ENCODE measurements at regions not wholly inside any gene's neighbourhood (a gene's known extent, or its start where the extent isn't known, plus 50 kb on each side); places are given as distances from the start of the nearest gene placed in this dataset.

DNA sequence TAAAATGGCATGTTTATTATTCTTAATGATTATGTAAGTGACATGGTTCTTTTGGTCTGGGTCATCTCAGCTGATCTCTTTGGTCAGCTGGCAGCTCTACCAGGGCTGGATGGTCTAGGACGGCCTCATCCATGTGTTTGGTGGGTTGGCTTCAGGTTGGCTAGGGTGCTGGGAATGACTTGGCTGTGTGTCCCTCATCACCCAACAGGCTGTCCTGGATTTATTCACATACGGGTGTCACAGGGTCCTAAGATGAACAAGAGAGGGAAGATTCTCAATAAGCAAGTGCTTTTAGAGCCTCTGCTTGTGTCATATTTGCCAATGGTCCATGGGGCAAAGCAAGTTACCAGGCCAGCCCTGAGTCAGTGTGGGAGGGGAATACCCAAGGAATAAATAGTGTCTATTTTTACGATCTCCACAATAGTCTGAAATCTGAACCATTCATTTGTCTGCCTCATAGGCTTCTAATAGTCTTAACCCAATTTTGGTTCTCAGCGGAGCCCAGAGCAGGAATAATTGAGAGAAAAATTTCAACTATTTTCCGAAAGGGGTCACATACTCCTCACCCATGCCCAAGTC, 157.5 kb downstream of the HS3ST2 start:
- TF ChIP-seq, protein P1, sequence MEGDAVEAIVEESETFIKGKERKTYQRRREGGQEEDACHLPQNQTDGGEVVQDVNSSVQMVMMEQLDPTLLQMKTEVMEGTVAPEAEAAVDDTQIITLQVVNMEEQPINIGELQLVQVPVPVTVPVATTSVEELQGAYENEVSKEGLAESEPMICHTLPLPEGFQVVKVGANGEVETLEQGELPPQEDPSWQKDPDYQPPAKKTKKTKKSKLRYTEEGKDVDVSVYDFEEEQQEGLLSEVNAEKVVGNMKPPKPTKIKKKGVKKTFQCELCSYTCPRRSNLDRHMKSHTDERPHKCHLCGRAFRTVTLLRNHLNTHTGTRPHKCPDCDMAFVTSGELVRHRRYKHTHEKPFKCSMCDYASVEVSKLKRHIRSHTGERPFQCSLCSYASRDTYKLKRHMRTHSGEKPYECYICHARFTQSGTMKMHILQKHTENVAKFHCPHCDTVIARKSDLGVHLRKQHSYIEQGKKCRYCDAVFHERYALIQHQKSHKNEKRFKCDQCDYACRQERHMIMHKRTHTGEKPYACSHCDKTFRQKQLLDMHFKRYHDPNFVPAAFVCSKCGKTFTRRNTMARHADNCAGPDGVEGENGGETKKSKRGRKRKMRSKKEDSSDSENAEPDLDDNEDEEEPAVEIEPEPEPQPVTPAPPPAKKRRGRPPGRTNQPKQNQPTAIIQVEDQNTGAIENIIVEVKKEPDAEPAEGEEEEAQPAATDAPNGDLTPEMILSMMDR (IDR thresholded peaks at IDR 0.05; ENCODE audit: low read depth, low read length): no peak
- CTCF ChIA-PET: no interaction called here
- Histone ChIP-seq H3K27me3 (ENCODE audit: control insufficient read depth, insufficient read depth, low read length) (no peaks in the 10 kb centered on the region), H3K27ac (ENCODE audit: low read depth, low read length) (no peak overlapping the region), H3K4me3 (ENCODE audit: low read depth, low read length) (no peak overlapping the region), H3K9me3 (ENCODE audit: control insufficient read depth, insufficient read depth, low read length) (no peaks in the 10 kb centered on the region)
- no peak for DNase-seq (ENCODE audit: low read depth, low spot score)
- POLR2A ChIA-PET: no interaction called here

DNA sequence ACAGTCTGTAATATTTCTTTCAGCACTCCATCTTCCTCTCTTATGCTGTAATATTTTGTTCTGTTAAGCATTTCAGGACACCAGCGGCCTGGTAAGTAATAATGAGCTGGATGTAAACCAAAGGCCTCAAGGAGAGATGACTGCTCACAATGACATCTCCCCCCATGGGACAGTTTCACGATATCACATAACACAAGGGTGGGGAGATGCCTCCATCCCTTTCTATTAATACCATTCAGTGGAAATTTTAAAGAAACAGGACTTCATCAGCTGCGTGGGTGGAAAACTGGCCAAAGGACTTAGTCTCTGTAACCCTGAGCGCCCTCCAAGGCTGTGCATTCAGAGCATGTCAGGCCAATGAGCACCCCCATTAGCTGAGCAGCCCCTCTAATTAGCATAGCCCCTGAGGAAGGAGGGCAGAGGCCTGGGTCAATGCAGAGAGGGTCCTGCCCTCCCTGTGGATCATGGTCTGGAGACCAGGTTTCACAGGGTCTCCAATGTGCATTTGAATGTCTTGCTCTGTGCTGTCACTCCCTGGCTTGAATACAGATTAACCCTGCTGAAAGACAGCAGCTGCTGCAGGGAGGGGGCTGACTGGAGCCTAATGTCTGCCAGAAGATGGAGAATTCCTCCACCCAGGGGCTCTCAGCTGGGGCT, 156.4 kb downstream of the HS3ST2 start:
- no peak overlapping the region for H3K4me3 ChIP-seq (ENCODE audit: low read depth, low read length)
- no peak for DNase-seq (ENCODE audit: low read depth, low spot score)
- no peaks in the 10 kb centered on the region for H3K9me3 ChIP-seq (ENCODE audit: control insufficient read depth, insufficient read depth, low read length)
- ChIA-PET POLR2A (no interaction called here), CTCF (no interaction called here)
- no peak overlapping the region for H3K27ac ChIP-seq (ENCODE audit: low read depth, low read length)
- TF ChIP-seq, protein P1 (IDR thresholded peaks at IDR 0.05; ENCODE audit: low read depth, low read length): no peak
- no peaks in the 10 kb centered on the region for H3K27me3 ChIP-seq (ENCODE audit: control insufficient read depth, insufficient read depth, low read length)

DNA sequence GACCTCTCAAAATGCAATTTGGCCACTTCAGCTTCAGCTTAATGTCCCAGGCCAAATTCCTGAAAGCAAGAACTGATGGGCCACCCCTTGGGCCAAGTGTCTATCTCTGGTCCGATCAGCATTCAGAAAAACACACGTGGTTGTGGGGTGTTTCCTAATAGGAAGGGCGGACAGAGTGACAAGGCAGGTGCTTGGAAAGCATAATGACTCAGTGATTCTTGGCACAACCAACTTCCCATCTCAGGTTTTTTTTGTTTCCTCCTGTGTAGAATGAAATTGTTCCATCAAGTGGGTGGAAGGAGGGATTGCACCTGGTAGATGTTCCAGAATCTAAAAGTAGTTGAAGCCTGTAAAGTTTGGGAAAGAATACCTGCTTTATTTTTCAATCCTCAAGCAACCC, 155.6 kb downstream of the HS3ST2 start:
- H3K27me3 ChIP-seq (ENCODE audit: control insufficient read depth, insufficient read depth, low read length): no peaks in the 10 kb centered on the region
- POLR2A ChIA-PET: no interaction called here

DNA sequence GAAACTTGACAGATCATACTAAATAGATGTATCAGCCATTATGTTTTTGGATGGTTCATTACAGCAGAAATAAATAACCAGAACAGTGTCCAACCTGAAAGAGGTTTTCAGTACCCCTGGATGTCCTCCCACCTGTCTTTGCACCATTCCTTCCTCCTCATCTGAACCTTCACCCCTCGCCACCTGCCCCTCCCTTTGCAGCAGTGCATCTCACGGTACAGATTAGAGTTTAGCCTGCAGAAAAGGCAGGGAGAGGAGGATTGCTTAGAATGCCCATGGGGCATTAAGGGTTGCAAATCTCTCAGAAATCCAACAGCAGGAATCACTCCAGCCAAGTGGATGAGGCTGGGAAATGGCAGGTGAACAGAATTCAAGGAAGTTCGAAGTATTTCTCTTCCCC, 155.0 kb downstream of the HS3ST2 start:
- ChIA-PET CTCF (no interaction called here), POLR2A (no interaction called here)
- TF ChIP-seq, protein P1 (IDR thresholded peaks at IDR 0.05; ENCODE audit: low read depth, low read length): no peak
- H3K27ac ChIP-seq (ENCODE audit: low read depth, low read length): no peak overlapping the region
- H3K27me3 ChIP-seq (ENCODE audit: control insufficient read depth, insufficient read depth, low read length): no peaks in the 10 kb centered on the region
- DNase-seq (ENCODE audit: low read depth, low spot score): no peak
- no peaks in the 10 kb centered on the region for H3K9me3 ChIP-seq (ENCODE audit: control insufficient read depth, insufficient read depth, low read length)
- H3K4me3 ChIP-seq (ENCODE audit: low read depth, low read length): no peak overlapping the region

More for the DNA sequence above, 155.6 kb downstream of the HS3ST2 start:
- TF ChIP-seq, protein P1 (IDR thresholded peaks at IDR 0.05; ENCODE audit: low read depth, low read length): no peak
- Histone ChIP-seq H3K27ac (ENCODE audit: low read depth, low read length) (no peak overlapping the region), H3K4me3 (ENCODE audit: low read depth, low read length) (no peak overlapping the region), H3K9me3 (ENCODE audit: control insufficient read depth, insufficient read depth, low read length) (no peaks in the 10 kb centered on the region)
- CTCF ChIA-PET: no interaction called here
- DNase-seq (ENCODE audit: low read depth, low spot score): no peak

DNA sequence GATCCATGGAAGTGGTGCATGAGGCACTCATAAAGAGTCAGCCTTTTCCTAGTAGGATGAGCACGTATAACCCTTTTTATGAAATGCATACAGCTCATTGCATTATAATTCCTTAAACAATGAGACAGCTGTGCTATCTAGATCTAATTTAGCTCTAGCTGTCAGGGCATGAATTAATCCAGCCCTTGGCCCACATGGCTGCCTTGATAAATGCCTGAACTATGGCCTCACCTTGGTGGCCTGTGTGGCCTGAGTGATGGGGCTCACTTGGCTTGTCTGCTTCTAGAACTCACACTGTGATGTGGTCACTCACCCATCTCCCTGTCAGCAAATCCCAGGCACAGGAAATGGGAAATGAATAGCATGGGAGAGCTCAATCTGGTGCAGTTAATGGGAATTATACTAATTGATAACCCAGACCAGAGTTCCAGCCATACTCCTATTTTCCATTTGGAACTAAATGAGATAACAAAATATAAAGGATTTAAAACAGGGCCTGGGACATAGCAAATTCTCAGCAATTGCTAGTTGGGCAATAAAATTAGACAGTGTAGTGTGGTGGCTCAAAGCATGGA, 153.6 kb downstream of the HS3ST2 start:
- H3K27me3 ChIP-seq (ENCODE audit: control insufficient read depth, insufficient read depth, low read length): no peaks in the 10 kb centered on the region
- ChIA-PET POLR2A (no interaction called here), CTCF (no interaction called here)
- DNase-seq (ENCODE audit: low read depth, low spot score): no peak
- H3K27ac ChIP-seq (ENCODE audit: low read depth, low read length): no peak overlapping the region
- no peaks in the 10 kb centered on the region for H3K9me3 ChIP-seq (ENCODE audit: control insufficient read depth, insufficient read depth, low read length)
- no peak overlapping the region for H3K4me3 ChIP-seq (ENCODE audit: low read depth, low read length)
- TF ChIP-seq, protein P1 (IDR thresholded peaks at IDR 0.05; ENCODE audit: low read depth, low read length): no peak
